ENCODE measurements at regions not wholly inside any gene's neighbourhood (a gene's known extent, or its start where the extent isn't known, plus 50 kb on each side); places are given as distances from the start of the nearest gene placed in this dataset.

GRCh38 chr5:74200560-74200959, 440.0 kb downstream of the ENC1 start (continued):
- no peak for TF ChIP-seq CHD7 (IDR thresholded peaks at IDR 0.05; ENCODE audit: insufficient replicate concordance, low read length)
- no peak for TF ChIP-seq HDAC6 (IDR thresholded peaks at IDR 0.05; ENCODE audit: low read depth, low read length)
